ENCODE measurements at regions not wholly inside any gene's neighbourhood (a gene's known extent, or its start where the extent isn't known, plus 50 kb on each side); places are given as distances from the start of the nearest gene placed in this dataset.

DNA sequence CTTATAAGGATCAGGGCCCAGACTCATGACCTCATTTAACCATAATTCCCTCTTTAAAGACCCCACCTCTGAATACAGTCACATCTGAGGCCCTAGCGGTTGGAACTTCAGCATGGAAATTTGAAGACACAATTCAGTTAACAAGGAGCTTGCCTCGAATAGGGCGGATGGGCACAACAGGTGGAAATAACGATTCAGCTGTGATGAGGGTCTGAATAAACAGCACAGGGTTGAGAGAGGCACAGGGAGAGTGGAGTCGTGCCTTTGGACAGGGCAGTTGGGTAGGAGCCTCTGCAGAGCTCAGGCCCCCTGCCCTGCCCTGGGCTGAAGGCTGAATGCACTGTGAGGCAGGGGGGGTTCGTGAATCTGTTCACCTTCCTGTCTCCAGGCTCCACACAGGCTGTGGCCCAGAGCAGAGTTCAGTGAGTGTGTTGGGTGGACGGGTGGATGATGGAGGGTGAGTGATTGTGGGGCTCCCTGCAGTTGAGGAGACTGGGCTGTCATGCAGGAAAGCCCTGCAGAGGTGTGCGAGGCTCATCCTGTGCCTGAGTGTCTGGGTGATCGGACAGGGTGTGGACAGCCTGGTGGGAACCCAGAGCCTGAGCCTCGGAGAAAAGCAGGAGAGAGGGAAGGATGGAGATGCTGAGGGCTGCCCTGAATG is 243.1 kb downstream of the FOXD2 start:
- Histone ChIP-seq H3K4me1 (ENCODE audit: control insufficient read depth in 1 of 2, extremely low read depth in 1 of 2, insufficient read depth in 2 of 2, low read length in 2 of 2) (no peaks in the 10 kb centered on the region), H3K4me3 (ENCODE audit: control insufficient read depth in 1 of 2, extremely low read depth in 1 of 2, low read length in 1 of 2) (no peak overlapping the region), H3K36me3 (ENCODE audit: control insufficient read depth in 2 of 2, extremely low read depth in 1 of 2, insufficient read depth in 1 of 2, low read length in 1 of 2) (no peaks in the 10 kb centered on the region), H3K27me3 (replicated peaks in 1 of 2; ENCODE audit: control insufficient read depth in 2 of 2, extremely low read depth in 1 of 2, insufficient read depth in 2 of 2, low read length in 1 of 2) (peaks cover 0 to 22% of the 10 kb centered on the region in 2 experiments), H3K9me3 (no peaks in the 10 kb centered on the region), H3K27ac (ENCODE audit: low read length) (no peak overlapping the region)
- ChIA-PET CTCF (no interaction called here), POLR2A (no interaction called here)
- Mint-ChIP-seq H3K9me3 (no peaks in the 10 kb centered on the region), H3K27ac (no peak overlapping the region), H3K36me3 (no peaks in the 10 kb centered on the region), H3K27me3 (peaks cover 19 to 20% of the 10 kb centered on the region in 2 donors), H3K4me3 (no peak overlapping the region), H3K4me1 (no peaks in the 10 kb centered on the region)
- 79% methylated on average over 8 of the region's 10 CpGs for WGBS (ENCODE audit: insufficient coverage)
- DNase-seq (no peak), ATAC-seq (replicated peaks in 1 of 4) (no peak)

DNA sequence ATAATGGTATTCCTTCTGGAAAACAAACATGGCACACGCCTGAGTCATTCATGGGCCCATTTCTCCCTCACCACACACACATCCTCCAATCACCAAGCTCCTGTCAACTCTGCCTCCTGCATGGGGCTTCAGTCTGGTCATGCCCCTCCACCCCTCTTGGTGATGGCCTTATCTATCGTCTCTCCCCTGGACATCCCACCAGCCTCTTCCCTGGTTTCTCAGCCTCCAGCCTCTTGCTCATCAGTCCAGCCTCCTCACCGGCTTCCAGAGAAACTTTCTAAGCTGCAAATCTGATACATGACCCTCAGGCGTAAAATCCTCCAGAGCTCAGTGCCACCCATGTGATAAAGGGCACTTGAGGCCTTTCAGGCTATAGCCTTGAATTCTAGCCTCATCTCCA is 243.9 kb downstream of the FOXD2 start:
- Histone ChIP-seq H3K36me3 (ENCODE audit: control insufficient read depth in 2 of 2, extremely low read depth in 1 of 2, insufficient read depth in 1 of 2, low read length in 1 of 2) (no peaks in the 10 kb centered on the region), H3K27me3 (replicated peaks in 1 of 2; ENCODE audit: control insufficient read depth in 2 of 2, extremely low read depth in 1 of 2, insufficient read depth in 2 of 2, low read length in 1 of 2) (peaks cover 0 to 21% of the 10 kb centered on the region in 2 experiments), H3K4me3 (ENCODE audit: control insufficient read depth in 1 of 2, extremely low read depth in 1 of 2, low read length in 1 of 2) (no peak overlapping the region), H3K27ac (ENCODE audit: low read length) (no peak overlapping the region), H3K9me3 (no peaks in the 10 kb centered on the region), H3K4me1 (ENCODE audit: control insufficient read depth in 1 of 2, extremely low read depth in 1 of 2, insufficient read depth in 2 of 2, low read length in 2 of 2) (no peaks in the 10 kb centered on the region)
- no peak overlapping the region for H3K4me3 Mint-ChIP-seq
- ATAC-seq (replicated peaks in 1 of 4) = no peak
- peaks cover 13 to 20% of the 10 kb centered on the region in 2 donors for H3K27me3 Mint-ChIP-seq
- POLR2A ChIA-PET = no interaction called here
- no peaks in the 10 kb centered on the region for H3K4me1 Mint-ChIP-seq
- H3K36me3 Mint-ChIP-seq = no peaks in the 10 kb centered on the region
- H3K27ac Mint-ChIP-seq = no peak overlapping the region
- CTCF ChIA-PET = no interaction called here
- no peak for DNase-seq
- WGBS (ENCODE audit: insufficient coverage) = 94% methylated on average over 3 of the region's 4 CpGs
- no peaks in the 10 kb centered on the region for H3K9me3 Mint-ChIP-seq

DNA sequence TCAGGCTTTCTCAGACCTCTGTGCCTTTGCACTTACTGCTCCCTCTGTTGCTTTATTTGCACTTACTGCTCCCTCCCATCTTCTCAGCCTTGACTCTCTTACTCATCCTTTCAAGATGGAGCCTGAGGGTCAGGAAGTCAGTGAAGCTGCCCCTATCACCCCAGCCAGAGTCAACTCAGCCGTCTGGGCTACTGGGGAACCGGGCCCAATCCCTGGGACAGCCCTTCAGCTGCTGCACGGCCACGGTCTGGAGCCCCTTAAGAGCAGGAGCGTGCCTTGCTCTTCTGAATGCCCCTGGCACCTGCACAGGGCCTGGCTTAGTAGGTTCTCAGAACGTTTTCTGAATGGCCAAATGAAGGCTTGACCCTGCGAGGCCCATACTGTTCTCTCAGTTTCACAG is 244.4 kb downstream of the FOXD2 start:
- Histone ChIP-seq H3K27ac (ENCODE audit: low read length) (no peak overlapping the region), H3K9me3 (no peaks in the 10 kb centered on the region), H3K27me3 (replicated peaks in 1 of 2; ENCODE audit: control insufficient read depth in 2 of 2, extremely low read depth in 1 of 2, insufficient read depth in 2 of 2, low read length in 1 of 2) (peaks cover 0 to 19% of the 10 kb centered on the region in 2 experiments), H3K4me1 (ENCODE audit: control insufficient read depth in 1 of 2, extremely low read depth in 1 of 2, insufficient read depth in 2 of 2, low read length in 2 of 2) (no peaks in the 10 kb centered on the region), H3K36me3 (ENCODE audit: control insufficient read depth in 2 of 2, extremely low read depth in 1 of 2, insufficient read depth in 1 of 2, low read length in 1 of 2) (no peaks in the 10 kb centered on the region), H3K4me3 (ENCODE audit: control insufficient read depth in 1 of 2, extremely low read depth in 1 of 2, low read length in 1 of 2) (no peak overlapping the region)
- DNase-seq (no peak), ATAC-seq (replicated peaks in 1 of 4) (no peak)
- H3K36me3 Mint-ChIP-seq = no peaks in the 10 kb centered on the region
- H3K4me3 Mint-ChIP-seq = no peak overlapping the region
- H3K9me3 Mint-ChIP-seq = no peaks in the 10 kb centered on the region
- H3K27ac Mint-ChIP-seq = no peak overlapping the region
- peaks cover 11 to 22% of the 10 kb centered on the region in 2 donors for H3K27me3 Mint-ChIP-seq
- H3K4me1 Mint-ChIP-seq = no peaks in the 10 kb centered on the region
- ChIA-PET POLR2A (no interaction called here), CTCF (no interaction called here)
- WGBS (ENCODE audit: insufficient coverage) = 73% methylated on average over 7 of the region's 7 CpGs

- WGBS (ENCODE audit: insufficient coverage) = 61% methylated on average over 2 of the region's 6 CpGs
- H3K27me3 Mint-ChIP-seq = peaks cover 11 to 25% of the 10 kb centered on the region in 2 donors
- Histone ChIP-seq H3K27me3 (replicated peaks in 1 of 2; ENCODE audit: control insufficient read depth in 2 of 2, extremely low read depth in 1 of 2, insufficient read depth in 2 of 2, low read length in 1 of 2) (peaks cover 0 to 18% of the 10 kb centered on the region in 2 experiments), H3K27ac (ENCODE audit: low read length) (no peak overlapping the region), H3K4me1 (ENCODE audit: control insufficient read depth in 1 of 2, extremely low read depth in 1 of 2, insufficient read depth in 2 of 2, low read length in 2 of 2) (no peaks in the 10 kb centered on the region), H3K9me3 (no peaks in the 10 kb centered on the region), H3K4me3 (ENCODE audit: control insufficient read depth in 1 of 2, extremely low read depth in 1 of 2, low read length in 1 of 2) (no peak overlapping the region), H3K36me3 (ENCODE audit: control insufficient read depth in 2 of 2, extremely low read depth in 1 of 2, insufficient read depth in 1 of 2, low read length in 1 of 2) (no peaks in the 10 kb centered on the region)
- no peaks in the 10 kb centered on the region for H3K4me1 Mint-ChIP-seq
- H3K36me3 Mint-ChIP-seq = no peaks in the 10 kb centered on the region
- POLR2A ChIA-PET = no interaction called here
- no peak overlapping the region for H3K27ac Mint-ChIP-seq
- no peaks in the 10 kb centered on the region for H3K9me3 Mint-ChIP-seq
- ATAC-seq (replicated peaks in 1 of 4) (no peak), DNase-seq (no peak)
- CTCF ChIA-PET = no interaction called here
- no peak overlapping the region for H3K4me3 Mint-ChIP-seq
Measured at GRCh38 chr1:47682786-47683350, 245.0 kb downstream of the FOXD2 start.

DNA sequence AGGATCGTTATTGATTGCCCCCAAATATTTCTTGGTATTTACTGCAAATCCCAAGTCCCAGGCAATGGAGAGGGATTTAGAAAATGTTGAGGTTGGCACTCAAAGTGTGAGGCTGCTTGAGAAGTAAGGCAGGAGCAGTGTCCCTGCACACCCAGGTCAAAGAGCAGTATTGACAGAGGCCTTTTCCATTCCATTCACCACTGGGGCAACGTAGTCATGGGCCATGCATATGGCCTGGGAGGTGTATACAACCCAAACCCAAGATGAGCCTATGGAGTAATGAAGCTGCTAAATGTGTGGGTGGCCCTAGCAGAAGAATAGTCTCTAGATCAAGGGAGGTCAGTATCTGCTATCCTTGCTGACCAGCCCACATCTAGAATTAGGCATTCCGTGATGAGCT is 245.6 kb downstream of the FOXD2 start:
- ChIA-PET POLR2A (no interaction called here), CTCF (no interaction called here)
- Mint-ChIP-seq H3K27me3 (peaks cover 9 to 26% of the 10 kb centered on the region in 2 donors), H3K27ac (no peak overlapping the region), H3K4me3 (no peak overlapping the region), H3K36me3 (no peaks in the 10 kb centered on the region), H3K9me3 (no peaks in the 10 kb centered on the region), H3K4me1 (no peaks in the 10 kb centered on the region)
- H3K9me3 ChIP-seq = no peaks in the 10 kb centered on the region
- DNase-seq = no peak
- WGBS (ENCODE audit: insufficient coverage) = 50% methylated on average over 1 of the region's 3 CpGs
- no peaks in the 10 kb centered on the region for H3K4me1 ChIP-seq (ENCODE audit: control insufficient read depth in 1 of 2, extremely low read depth in 1 of 2, insufficient read depth in 2 of 2, low read length in 2 of 2)
- H3K4me3 ChIP-seq (ENCODE audit: control insufficient read depth in 1 of 2, extremely low read depth in 1 of 2, low read length in 1 of 2) = no peak overlapping the region
- peaks cover 0 to 24% of the 10 kb centered on the region in 2 experiments for H3K27me3 ChIP-seq (replicated peaks in 1 of 2; ENCODE audit: control insufficient read depth in 2 of 2, extremely low read depth in 1 of 2, insufficient read depth in 2 of 2, low read length in 1 of 2)
- no peak overlapping the region for H3K27ac ChIP-seq (ENCODE audit: low read length)
- H3K36me3 ChIP-seq (ENCODE audit: control insufficient read depth in 2 of 2, extremely low read depth in 1 of 2, insufficient read depth in 1 of 2, low read length in 1 of 2) = no peaks in the 10 kb centered on the region
- no peak for ATAC-seq (replicated peaks in 1 of 4)

DNA sequence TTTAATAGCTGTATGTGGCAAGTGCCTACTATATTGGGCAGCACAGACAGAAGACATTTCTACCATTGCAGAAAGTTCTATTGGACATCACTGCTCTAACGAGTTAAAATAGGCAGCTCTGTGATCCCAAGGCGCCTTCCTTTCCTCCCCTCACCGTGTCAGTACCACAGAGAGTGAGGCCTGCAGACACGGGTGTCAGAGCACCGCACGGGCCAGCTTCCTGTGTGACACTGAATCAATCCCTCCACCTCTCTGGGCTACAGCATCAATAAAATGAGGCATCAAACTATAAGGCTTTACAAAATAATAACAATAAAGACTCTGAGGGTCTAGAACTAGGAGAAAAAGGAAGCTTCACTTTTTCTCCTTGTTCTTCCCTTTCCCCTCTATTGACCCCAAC is 246.7 kb downstream of the FOXD2 start:
- Histone ChIP-seq H3K4me3 (ENCODE audit: control insufficient read depth in 1 of 2, extremely low read depth in 1 of 2, low read length in 1 of 2) (no peak overlapping the region), H3K4me1 (ENCODE audit: control insufficient read depth in 1 of 2, extremely low read depth in 1 of 2, insufficient read depth in 2 of 2, low read length in 2 of 2) (no peaks in the 10 kb centered on the region), H3K27me3 (replicated peaks in 1 of 2; ENCODE audit: control insufficient read depth in 2 of 2, extremely low read depth in 1 of 2, insufficient read depth in 2 of 2, low read length in 1 of 2) (peaks cover 0 to 26% of the 10 kb centered on the region in 2 experiments), H3K9me3 (no peaks in the 10 kb centered on the region), H3K27ac (ENCODE audit: low read length) (no peak overlapping the region), H3K36me3 (ENCODE audit: control insufficient read depth in 2 of 2, extremely low read depth in 1 of 2, insufficient read depth in 1 of 2, low read length in 1 of 2) (no peaks in the 10 kb centered on the region)
- ChIA-PET CTCF (no interaction called here), POLR2A (no interaction called here)
- ATAC-seq (replicated peaks in 1 of 4) = no peak
- DNase-seq = no peak
- H3K27me3 Mint-ChIP-seq = peaks cover 5 to 22% of the 10 kb centered on the region in 2 donors
- H3K9me3 Mint-ChIP-seq = no peaks in the 10 kb centered on the region
- H3K27ac Mint-ChIP-seq = no peak overlapping the region
- no peaks in the 10 kb centered on the region for H3K4me1 Mint-ChIP-seq
- H3K4me3 Mint-ChIP-seq = no peak overlapping the region
- no peaks in the 10 kb centered on the region for H3K36me3 Mint-ChIP-seq
- 68% methylated on average over 6 of the region's 6 CpGs for WGBS (ENCODE audit: insufficient coverage)
